ENCODE measurements at regions not wholly inside any gene's neighbourhood (a gene's known extent, or its start where the extent isn't known, plus 50 kb on each side); places are given as distances from the start of the nearest gene placed in this dataset.
A peak's percentile ranks its signal among the peaks of the same experiment; 100 is the strongest.

DNA sequence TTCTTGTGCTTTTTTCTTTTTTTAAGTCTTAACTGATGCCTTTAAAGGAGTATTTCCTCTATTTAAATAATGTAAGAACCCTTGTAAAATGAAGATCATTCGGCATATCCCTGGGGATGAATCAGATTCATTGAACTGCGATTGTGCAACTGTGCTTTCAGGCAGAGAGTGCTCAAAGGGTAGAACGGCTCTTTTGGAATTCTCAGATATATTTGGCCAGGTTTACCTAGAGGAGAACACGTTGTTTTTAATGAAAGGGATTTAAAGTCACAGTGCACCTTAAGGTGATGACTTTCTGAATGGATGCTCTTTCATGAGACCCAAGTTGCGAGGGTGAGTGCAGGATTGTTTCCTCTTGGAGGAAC lies 51.6 kb upstream of the ELOVL6 start:
- TF ChIP-seq EZH2 (IDR thresholded peaks at IDR 0.05; ENCODE audit: low read length, missing control alignments) (no peak), CTCF (conservative IDR thresholded peaks at IDR 0.05 in 1 of 2, IDR thresholded peaks at IDR 0.05 in 1 of 2; ENCODE audit: low read depth in 1 of 2, low read length in 2 of 2) (no peak)
- no peak overlapping the region for H3K4me3 ChIP-seq (replicated peaks in 1 of 4; ENCODE audit: control extremely low read depth in 1 of 4, insufficient read depth in 1 of 4, low read depth in 3 of 4, low read length in 4 of 4)
- H3K4me1 ChIP-seq (ENCODE audit: control insufficient read depth, extremely low read depth, insufficient read depth, low read length) = no peaks in the 10 kb centered on the region

GRCh38 chr4:110248831-110249253 lies 50.4 kb upstream of the ELOVL6 start:
- H3K27ac ChIP-seq (ENCODE audit: insufficient read depth, low read length) = no peak overlapping the region
- DNase-seq (ENCODE audit: low read depth in 2 of 2) = no peak
- H4K20me1 ChIP-seq (ENCODE audit: control insufficient read depth, extremely low read depth, insufficient read depth, low read length) = no peaks in the 10 kb centered on the region

More for the DNA sequence above, 51.6 kb upstream of the ELOVL6 start:
- Histone ChIP-seq H2AFZ (ENCODE audit: low read length) (no peak overlapping the region), H4K20me1 (ENCODE audit: control insufficient read depth, extremely low read depth, insufficient read depth, low read length) (no peaks in the 10 kb centered on the region), H3K27ac (ENCODE audit: insufficient read depth, low read length) (no peak overlapping the region), H3K36me3 (ENCODE audit: control insufficient read depth, insufficient read depth, low read length) (no peaks in the 10 kb centered on the region), H3K9ac (ENCODE audit: insufficient read depth, low read length) (no peak overlapping the region), H3K9me3 (ENCODE audit: control insufficient read depth, insufficient read depth, low read depth, low read length) (no peaks in the 10 kb centered on the region), H3K27me3 (ENCODE audit: control insufficient read depth, insufficient read depth, low read length) (no peaks in the 10 kb centered on the region), H3K79me2 (ENCODE audit: control insufficient read depth, insufficient read depth, low read length) (no peaks in the 10 kb centered on the region), H3K4me2 (ENCODE audit: extremely low read depth, insufficient read depth, low read length) (no peak overlapping the region)
- peak in 1 of 2 donors; percentile 36 for DNase-seq (ENCODE audit: low read depth in 2 of 2)

More at GRCh38 chr4:110248831-110249253, 50.4 kb upstream of the ELOVL6 start:
- H2AFZ ChIP-seq (ENCODE audit: low read length) = no peak overlapping the region
- no peaks in the 10 kb centered on the region for H3K9me3 ChIP-seq (ENCODE audit: control insufficient read depth, insufficient read depth, low read depth, low read length)
- H3K4me2 ChIP-seq (ENCODE audit: extremely low read depth, insufficient read depth, low read length) = no peak overlapping the region
- TF ChIP-seq EZH2 (IDR thresholded peaks at IDR 0.05; ENCODE audit: low read length, missing control alignments) (no peak), CTCF (conservative IDR thresholded peaks at IDR 0.05 in 1 of 2, IDR thresholded peaks at IDR 0.05 in 1 of 2; ENCODE audit: low read depth in 1 of 2, low read length in 2 of 2) (no peak)
- no peaks in the 10 kb centered on the region for H3K79me2 ChIP-seq (ENCODE audit: control insufficient read depth, insufficient read depth, low read length)
- no peak overlapping the region for H3K4me3 ChIP-seq (replicated peaks in 1 of 4; ENCODE audit: control extremely low read depth in 1 of 4, insufficient read depth in 1 of 4, low read depth in 3 of 4, low read length in 4 of 4)
- H3K36me3 ChIP-seq (ENCODE audit: control insufficient read depth, insufficient read depth, low read length) = no peaks in the 10 kb centered on the region
- no peaks in the 10 kb centered on the region for H3K4me1 ChIP-seq (ENCODE audit: control insufficient read depth, extremely low read depth, insufficient read depth, low read length)
- H3K27me3 ChIP-seq (ENCODE audit: control insufficient read depth, insufficient read depth, low read length) = no peaks in the 10 kb centered on the region
- no peak overlapping the region for H3K9ac ChIP-seq (ENCODE audit: insufficient read depth, low read length)

Measured in fibroblast of lung (primary cell).